ENCODE measurements at regions not wholly inside any gene's neighbourhood (a gene's known extent, or its start where the extent isn't known, plus 50 kb on each side); places are given as distances from the start of the nearest gene placed in this dataset.

DNA sequence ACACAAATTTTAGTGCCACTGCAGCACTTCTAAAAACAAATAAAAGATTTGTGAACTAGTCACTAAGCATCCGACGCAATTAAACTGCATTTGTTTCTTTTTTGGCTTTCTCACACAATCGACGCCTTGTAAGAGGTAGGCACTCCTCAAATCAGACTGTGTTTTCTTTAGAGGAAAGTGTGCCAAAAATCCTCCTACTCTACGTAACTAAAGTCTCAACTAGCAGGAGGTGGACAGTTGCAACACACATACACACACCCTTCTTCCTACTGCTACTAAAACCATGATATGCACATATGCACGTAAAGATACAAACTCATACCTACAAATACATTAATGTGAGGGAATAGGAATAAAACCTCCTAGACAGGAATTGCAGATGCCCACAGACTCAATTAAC is 844.7 kb upstream of the SOX9 start:
- intact Hi-C loops (cut with DNase I): no loop called here
- no peak for DNase-seq (ENCODE audit: low spot score in 2 of 2)
- H3K27ac ChIP-seq: no peak overlapping the region
- H3K36me3 ChIP-seq: no peaks in the 10 kb centered on the region
- H3K9me3 ChIP-seq: no peaks in the 10 kb centered on the region
- TF ChIP-seq, protein P1, sequence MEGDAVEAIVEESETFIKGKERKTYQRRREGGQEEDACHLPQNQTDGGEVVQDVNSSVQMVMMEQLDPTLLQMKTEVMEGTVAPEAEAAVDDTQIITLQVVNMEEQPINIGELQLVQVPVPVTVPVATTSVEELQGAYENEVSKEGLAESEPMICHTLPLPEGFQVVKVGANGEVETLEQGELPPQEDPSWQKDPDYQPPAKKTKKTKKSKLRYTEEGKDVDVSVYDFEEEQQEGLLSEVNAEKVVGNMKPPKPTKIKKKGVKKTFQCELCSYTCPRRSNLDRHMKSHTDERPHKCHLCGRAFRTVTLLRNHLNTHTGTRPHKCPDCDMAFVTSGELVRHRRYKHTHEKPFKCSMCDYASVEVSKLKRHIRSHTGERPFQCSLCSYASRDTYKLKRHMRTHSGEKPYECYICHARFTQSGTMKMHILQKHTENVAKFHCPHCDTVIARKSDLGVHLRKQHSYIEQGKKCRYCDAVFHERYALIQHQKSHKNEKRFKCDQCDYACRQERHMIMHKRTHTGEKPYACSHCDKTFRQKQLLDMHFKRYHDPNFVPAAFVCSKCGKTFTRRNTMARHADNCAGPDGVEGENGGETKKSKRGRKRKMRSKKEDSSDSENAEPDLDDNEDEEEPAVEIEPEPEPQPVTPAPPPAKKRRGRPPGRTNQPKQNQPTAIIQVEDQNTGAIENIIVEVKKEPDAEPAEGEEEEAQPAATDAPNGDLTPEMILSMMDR (IDR thresholded peaks at IDR 0.05): no peak
- H3K27me3 ChIP-seq: no peaks in the 10 kb centered on the region
- H3K4me1 ChIP-seq: no peaks in the 10 kb centered on the region
- H3K4me3 ChIP-seq: no peak overlapping the region

DNA sequence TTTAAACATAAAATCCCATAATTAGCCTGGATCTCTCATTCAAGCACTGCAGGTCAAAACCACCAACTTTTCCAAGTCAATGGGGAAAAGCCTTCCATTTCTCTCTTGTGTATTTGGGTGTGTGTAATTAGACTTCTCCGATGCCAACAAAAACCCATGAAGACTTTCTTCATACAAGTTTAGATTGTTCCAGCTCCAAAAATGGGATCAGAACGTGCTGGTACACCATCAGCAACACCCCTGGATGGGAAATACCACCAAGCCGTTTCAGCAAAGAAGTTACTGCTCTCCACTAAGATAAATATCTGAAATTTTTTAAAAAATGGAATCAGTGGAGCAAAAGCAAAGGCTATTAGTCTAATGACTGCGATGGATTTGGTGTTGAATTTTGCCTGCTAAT is 837.3 kb upstream of the SOX9 start:
- Histone ChIP-seq H3K27ac (no peak overlapping the region), H3K27me3 (no peaks in the 10 kb centered on the region), H3K9me3 (no peaks in the 10 kb centered on the region), H3K4me3 (no peak overlapping the region), H3K36me3 (no peaks in the 10 kb centered on the region), H3K4me1 (no peaks in the 10 kb centered on the region)
- intact Hi-C loops (cut with DNase I): no loop called here
- TF ChIP-seq, protein P1 (IDR thresholded peaks at IDR 0.05): no peak
- DNase-seq (ENCODE audit: low spot score in 2 of 2): no peak

DNA sequence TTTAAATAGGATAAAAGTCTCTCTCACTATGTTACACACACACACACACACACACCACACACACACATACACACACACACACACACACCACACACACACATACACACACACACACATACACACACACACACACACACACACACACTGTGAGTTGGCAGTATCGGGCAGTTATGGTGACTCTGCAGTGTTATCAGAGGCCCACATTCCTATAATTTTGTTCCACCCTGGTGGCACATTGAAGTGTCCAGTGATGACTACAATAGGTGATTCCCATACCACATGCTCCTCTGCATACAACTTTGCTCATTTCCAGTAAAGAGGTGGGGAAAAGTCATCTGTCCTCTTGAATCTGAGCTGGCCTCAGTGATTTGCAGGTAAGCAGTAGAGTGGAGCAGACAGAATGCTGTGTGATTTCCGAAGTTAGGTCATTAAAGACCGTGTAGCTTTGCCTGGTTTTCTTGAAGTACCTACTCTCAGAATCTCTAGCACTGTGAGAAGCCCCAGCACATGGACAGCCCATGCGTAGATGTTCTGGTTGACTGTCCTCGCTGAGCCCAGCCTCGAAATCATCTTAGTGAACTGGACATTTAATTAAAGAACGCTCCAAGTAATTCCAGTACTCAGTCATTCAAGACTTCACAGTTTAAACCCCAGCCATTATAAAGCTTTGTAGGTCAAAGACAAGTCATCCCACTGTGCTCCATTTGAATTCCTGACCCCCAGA is 836.6 kb upstream of the SOX9 start:
- no peak for DNase-seq (ENCODE audit: low spot score in 2 of 2)
- Histone ChIP-seq H3K4me3 (no peak overlapping the region), H3K27me3 (no peaks in the 10 kb centered on the region), H3K9me3 (no peaks in the 10 kb centered on the region), H3K4me1 (no peaks in the 10 kb centered on the region), H3K27ac (no peak overlapping the region), H3K36me3 (no peaks in the 10 kb centered on the region)
- TF ChIP-seq, protein P1 (IDR thresholded peaks at IDR 0.05): no peak
- intact Hi-C loops (cut with DNase I): no loop called here

DNA sequence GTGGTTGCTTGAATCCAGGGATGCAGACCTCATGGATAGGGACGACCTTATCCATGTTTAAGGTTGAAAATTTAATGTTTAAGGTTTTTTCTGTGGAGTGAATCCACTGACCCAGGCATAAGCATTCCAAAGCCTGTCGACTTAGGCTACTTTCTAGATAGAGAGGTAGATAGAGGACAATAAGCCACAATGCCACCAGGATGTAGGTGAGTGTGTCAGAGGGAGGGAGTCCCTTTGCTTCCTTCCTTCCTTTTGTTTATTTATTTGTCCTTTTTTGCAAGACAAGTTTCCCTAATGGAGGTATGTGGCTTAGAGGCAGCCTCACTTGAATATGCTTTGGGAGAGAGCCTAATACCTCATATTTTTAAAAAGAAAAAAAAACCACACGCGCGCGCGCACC is 834.2 kb upstream of the SOX9 start:
- no peaks in the 10 kb centered on the region for H3K9me3 ChIP-seq
- no peak overlapping the region for H3K27ac ChIP-seq
- no peaks in the 10 kb centered on the region for H3K27me3 ChIP-seq
- no peaks in the 10 kb centered on the region for H3K4me1 ChIP-seq
- TF ChIP-seq, protein P1 (IDR thresholded peaks at IDR 0.05): no peak
- no peaks in the 10 kb centered on the region for H3K36me3 ChIP-seq
- DNase-seq (ENCODE audit: low spot score in 2 of 2): no peak
- no peak overlapping the region for H3K4me3 ChIP-seq
- intact Hi-C loops (cut with DNase I): no loop called here

DNA sequence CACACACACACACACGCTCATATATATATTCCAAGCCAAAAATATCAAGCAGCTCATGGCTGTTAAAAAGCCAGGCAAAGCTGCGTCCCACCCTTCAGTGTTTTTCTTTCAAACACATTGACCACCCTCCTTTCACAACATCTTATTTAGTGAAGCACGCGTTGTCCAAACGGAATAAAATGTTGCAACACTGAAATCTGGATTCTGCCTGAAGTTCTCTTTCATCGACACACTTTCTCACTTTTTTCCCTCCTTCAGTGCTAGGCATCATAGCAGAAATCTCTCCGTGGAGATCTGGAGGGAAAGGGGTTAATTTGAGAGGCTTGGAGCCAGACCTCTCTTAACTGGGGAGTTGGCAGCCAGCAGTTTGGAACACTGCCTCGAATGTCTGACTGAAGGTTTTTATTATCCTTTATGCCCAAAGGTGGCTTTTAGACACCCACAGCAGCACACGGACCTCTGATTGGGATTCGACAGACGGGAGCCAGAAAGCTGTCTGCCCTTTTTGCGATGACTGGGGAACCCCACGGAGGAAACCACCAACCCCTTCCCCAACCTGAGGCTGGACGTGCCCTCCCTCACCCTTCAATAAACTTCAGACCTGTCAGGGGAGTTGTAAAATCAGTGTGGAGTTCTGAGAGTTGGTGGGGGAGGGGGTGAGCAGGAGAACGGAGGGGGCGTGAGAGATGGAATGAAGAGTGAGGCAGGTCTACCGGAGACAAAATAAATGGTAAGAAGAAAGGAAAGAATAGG is 833.6 kb upstream of the SOX9 start:
- TF ChIP-seq, protein P1 (IDR thresholded peaks at IDR 0.05): no peak
- Histone ChIP-seq H3K27ac (no peak overlapping the region), H3K4me1 (no peaks in the 10 kb centered on the region), H3K4me3 (no peak overlapping the region), H3K27me3 (no peaks in the 10 kb centered on the region), H3K9me3 (no peaks in the 10 kb centered on the region), H3K36me3 (no peaks in the 10 kb centered on the region)
- DNase-seq (ENCODE audit: low spot score in 2 of 2): no peak
- intact Hi-C loops (cut with DNase I): no loop called here
